H1 (cell line): ENCODE measurements at regions not wholly inside any gene's neighbourhood (a gene's known extent, or its start where the extent isn't known, plus 50 kb on each side); places are given as distances from the start of the nearest gene placed in this dataset.

Experiments used
- CTCF ChIA-PET: fragments of 300-600 bp; sonication (Branson Sonifier 250); formaldehyde crosslinking; loops from one replicate; lab custom pipeline; 2021; ENCODE audit not compliant: partially characterized antibody; lab: Charles Lee
- POLR2A ChIA-PET: fragments of 300-600 bp; sonication (Branson Sonifier 250); formaldehyde crosslinking; loops from one replicate; lab custom pipeline; 2021; ENCODE audit warnings: inconsistent platforms; ENCODE audit not compliant: partially characterized antibody; lab: Charles Lee
- DNase-seq, 2 experiments: peaks; one replicate each; pipeline versions ENCODE4 v3.0.0 to v3.0.0-alpha.2; 2010 to 2022; ENCODE audit warnings: low spot score in 2 of 2, low read depth in 1 of 2, mixed read lengths in 1 of 2
- FAIRE-seq: peaks from 2 replicates; lab custom pipeline; 2011; peaks lifted over from hg19 to GRCh38; lab: Jason Lieb, UNC
- H2AFZ ChIP-seq: 2 replicates; pipeline ENCODE4 v1.8.1; 2012; ENCODE audit warnings: low read length, inconsistent platforms
- H2AK5ac ChIP-seq: 2 replicates; pipeline ENCODE4 v1.6.1; 2013; ENCODE audit warnings: low read depth, low read length
- H2BK120ac ChIP-seq: replicated peaks from 2 replicates; pipeline ENCODE3; 2013; ENCODE audit warnings: low read depth, low read length, inconsistent platforms
- H2BK12ac ChIP-seq: 2 replicates; pipeline ENCODE4 v1.6.1; 2013; ENCODE audit warnings: low read depth, low read length
- H2BK15ac ChIP-seq: 2 replicates; pipeline ENCODE4 v1.6.1; 2013; ENCODE audit warnings: low read length
- H2BK20ac ChIP-seq: 2 replicates; pipeline ENCODE4 v1.6.1; 2013; ENCODE audit warnings: low read length
- H2BK5ac ChIP-seq: 2 replicates; pipeline ENCODE4 v1.6.1; 2013; ENCODE audit warnings: low read depth, low read length
- H3K14ac ChIP-seq: 2 replicates; pipeline ENCODE4 v1.6.1; 2013; ENCODE audit warnings: inconsistent platforms; ENCODE audit not compliant: insufficient read length
- H3K18ac ChIP-seq: 2 replicates; pipeline ENCODE4 v1.6.1; 2013; ENCODE audit warnings: low read length; ENCODE audit errors: extremely low read depth
- H3K23ac ChIP-seq: 2 replicates; pipeline ENCODE4 v1.6.1; 2013; ENCODE audit warnings: inconsistent platforms; ENCODE audit not compliant: insufficient read length
- H3K23me2 ChIP-seq: 2 replicates; pipeline ENCODE4 v1.6.1; 2013; ENCODE audit warnings: low read depth, low read length
- H3K27ac ChIP-seq: 2 replicates; pipeline ENCODE4 v1.6.1; 2011; ENCODE audit warnings: low read depth, low read length, inconsistent platforms
- H3K27me3 ChIP-seq, 4 experiments: replicated peaks in 1 of 4; 1 replicate in 1 of 4; 2 replicates in 3 of 4; pipeline versions ENCODE4 v1.6.1 to v1.8.1; 2011 to 2013; ENCODE audit warnings: low read length in 3 of 4, mild to moderate bottlenecking in 3 of 4, inconsistent platforms in 2 of 4, mixed read lengths in 2 of 4, moderate library complexity in 1 of 4; ENCODE audit not compliant: control insufficient read depth in 3 of 4, insufficient read depth in 3 of 4; ENCODE audit errors: extremely low read depth in 1 of 4
- H3K36me3 ChIP-seq, 4 experiments: 2 replicates each; pipeline versions ENCODE4 v1.6.1 to v1.8.1; 2011 to 2013; ENCODE audit warnings: mild to moderate bottlenecking in 4 of 4, low read length in 3 of 4, moderate library complexity in 2 of 4, control low read depth in 1 of 4, inconsistent platforms in 1 of 4; ENCODE audit not compliant: insufficient read depth in 4 of 4, control insufficient read depth in 2 of 4
- H3K4ac ChIP-seq: replicated peaks from 2 replicates; pipeline ENCODE3; 2013; ENCODE audit warnings: low read length, low read depth, mixed read lengths, inconsistent platforms; ENCODE audit not compliant: insufficient read length
- H3K4me1 ChIP-seq, 4 experiments: replicated peaks in 1 of 4; 1 replicate in 1 of 4; 2 replicates in 3 of 4; pipeline versions ENCODE4 v1.6.1 to v1.8.1; 2011 to 2013; ENCODE audit warnings: low read length in 3 of 4, inconsistent platforms in 2 of 4, mixed read lengths in 1 of 4; ENCODE audit not compliant: insufficient read depth in 4 of 4, control insufficient read depth in 3 of 4
- H3K4me2 ChIP-seq, 2 experiments: 2 replicates each; pipeline versions ENCODE4 v1.6.1 to v1.8.1; 2011 to 2013; ENCODE audit warnings: low read depth in 2 of 2, low read length in 2 of 2, control low read depth in 1 of 2, inconsistent platforms in 1 of 2, mild to moderate bottlenecking in 1 of 2; ENCODE audit not compliant: insufficient read depth in 1 of 2
- H3K4me3 ChIP-seq, 4 experiments: fragments of 200-600, 300-600 bp in 1 of 4; sonication (generic), shearing (Covaris generic), sonication (Bioruptor Twin) in 1 of 4; 2 replicates each; pipeline versions ENCODE4 v1.5.1 to v1.8.1; 2011 to 2016; ENCODE audit warnings: low read length in 4 of 4, low read depth in 3 of 4, control low read depth in 2 of 4, inconsistent platforms in 2 of 4, mild to moderate bottlenecking in 2 of 4, mixed read lengths in 1 of 4, moderate library complexity in 1 of 4; ENCODE audit not compliant: insufficient read depth in 2 of 4; ENCODE audit errors: extremely low read depth in 1 of 4
- H3K56ac ChIP-seq: replicated peaks from 2 replicates; pipeline ENCODE3; 2013; ENCODE audit warnings: low read depth, mild to moderate bottlenecking, mixed read lengths, low read length, inconsistent platforms; ENCODE audit not compliant: insufficient read length
- H3K79me1 ChIP-seq: 2 replicates; pipeline ENCODE4 v1.6.1; 2013; ENCODE audit warnings: low read depth, low read length, control low read depth
- H3K79me2 ChIP-seq, 2 experiments: 2 replicates each; pipeline versions ENCODE4 v1.6.1 to v1.8.1; 2012 to 2013; ENCODE audit warnings: low read length in 2 of 2, mild to moderate bottlenecking in 2 of 2, inconsistent platforms in 1 of 2; ENCODE audit not compliant: insufficient read depth in 2 of 2, control insufficient read depth in 1 of 2
- H3K9ac ChIP-seq, 4 experiments: replicated peaks in 1 of 4; 1 replicate in 1 of 4; 2 replicates in 3 of 4; pipeline versions ENCODE4 v1.6.1 to v1.8.1; 2011 to 2013; ENCODE audit warnings: low read depth in 3 of 4, low read length in 3 of 4, control low read depth in 2 of 4, mild to moderate bottlenecking in 2 of 4, moderate library complexity in 2 of 4, inconsistent platforms in 1 of 4; ENCODE audit errors: extremely low read depth in 1 of 4
- H3K9me3 ChIP-seq, 2 experiments: 2 replicates each; pipeline versions ENCODE4 v1.6.1 to v1.8.1; 2012 to 2013; ENCODE audit warnings: mild to moderate bottlenecking in 2 of 2, moderate library complexity in 2 of 2, control low read depth in 1 of 2, inconsistent platforms in 1 of 2, low read depth in 1 of 2, low read length in 1 of 2, mixed read lengths in 1 of 2; ENCODE audit not compliant: insufficient read depth in 2 of 2
- H4K20me1 ChIP-seq, 2 experiments: replicated peaks in 1 of 2; 2 replicates each; pipeline versions ENCODE3 to v1.8.1; 2011 to 2013; ENCODE audit warnings: inconsistent platforms in 2 of 2, low read length in 2 of 2, mild to moderate bottlenecking in 1 of 2; ENCODE audit not compliant: insufficient read depth in 2 of 2, control insufficient read depth in 1 of 2
- H4K5ac ChIP-seq: 2 replicates; pipeline ENCODE4 v1.6.1; 2013; ENCODE audit warnings: low read length, low read depth, mixed read lengths, inconsistent platforms; ENCODE audit not compliant: insufficient read length
- H4K8ac ChIP-seq: 2 replicates; pipeline ENCODE4 v1.8.0; 2013; ENCODE audit warnings: mild to moderate bottlenecking, moderate library complexity, low read length, inconsistent platforms; ENCODE audit not compliant: insufficient read depth; ENCODE audit errors: extremely low read depth
- H4K91ac ChIP-seq: replicated peaks from 2 replicates; pipeline ENCODE3; 2013; ENCODE audit warnings: low read length, mixed read lengths, inconsistent platforms; ENCODE audit not compliant: insufficient read length
- ASH2L ChIP-seq: fragments of 200-600, 300-600 bp; sonication (generic); IDR thresholded peaks from one replicate; pipeline ENCODE4 v1.7.1; 2017; ENCODE audit warnings: low read length
- ATF2 ChIP-seq: IDR thresholded peaks from 2 replicates; pipeline ENCODE4 v1.6.1; 2012; ENCODE audit warnings: low read length, inconsistent platforms
- CHD1 ChIP-seq: IDR thresholded peaks from 2 replicates; pipeline ENCODE4 v1.6.1; 2012; ENCODE audit warnings: low read depth, low read length, improper control_type of control experiment
- GTF2F1 ChIP-seq: IDR thresholded peaks from 2 replicates; pipeline ENCODE4 v1.6.1; 2012; ENCODE audit warnings: low read depth, low read length, improper control_type of control experiment, borderline replicate concordance
- HDAC2 ChIP-seq, 2 experiments: fragments of 300-600 bp in 1 of 2; sonication (generic) in 1 of 2; IDR thresholded peaks; 2 replicates each; pipeline ENCODE4 v1.6.1; 2011 to 2012; ENCODE audit warnings: low read depth in 2 of 2, low read length in 2 of 2, mild to moderate bottlenecking in 2 of 2, moderate library complexity in 2 of 2, borderline replicate concordance in 1 of 2, inconsistent platforms in 1 of 2
- MAFK ChIP-seq: IDR thresholded peaks from 2 replicates; pipeline ENCODE4 v1.6.1; 2012; ENCODE audit warnings: low read depth, mild to moderate bottlenecking, improper control_type of control experiment, low read length
- RAD21 ChIP-seq, 2 experiments: IDR thresholded peaks in 1 of 2; conservative IDR thresholded peaks in 1 of 2; 2 replicates each; pipeline ENCODE4 v1.6.1; 2011; ENCODE audit warnings: low read depth in 2 of 2, low read length in 2 of 2, improper control_type of control experiment in 1 of 2, inconsistent platforms in 1 of 2, mild to moderate bottlenecking in 1 of 2, moderate library complexity in 1 of 2
- SIX5 ChIP-seq: IDR thresholded peaks from 2 replicates; pipeline ENCODE4 v1.6.1; 2011; ENCODE audit warnings: mild to moderate bottlenecking, low read depth, low read length
- SP1 ChIP-seq: IDR thresholded peaks from 2 replicates; pipeline ENCODE4 v1.6.1; 2011; ENCODE audit warnings: low read depth, low read length
- USF2 ChIP-seq: IDR thresholded peaks from 2 replicates; pipeline ENCODE4 v1.6.1; 2011; ENCODE audit warnings: low read length, improper control_type of control experiment
- WGBS, 2 experiments: shearing (Covaris generic) in 1 of 2; methylation state at CpG; one replicate each; pipeline versions ENCODE4 v1.1.6 to v1.1.7; 2013 to 2015; ENCODE audit warnings: low lambda C conversion rate in 2 of 2, mixed read lengths in 2 of 2, inconsistent platforms in 1 of 2, low coverage in 1 of 2, missing lambda C conversion rate in 1 of 2; ENCODE audit not compliant: insufficient replicate concordance in 2 of 2, insufficient coverage in 1 of 2, insufficient read length in 1 of 2; ENCODE audit errors: extremely low coverage in 1 of 2, missing lambda C conversion rate in 1 of 2; 5-methylcytosine and 5-hydroxymethylcytosine counted together

DNA sequence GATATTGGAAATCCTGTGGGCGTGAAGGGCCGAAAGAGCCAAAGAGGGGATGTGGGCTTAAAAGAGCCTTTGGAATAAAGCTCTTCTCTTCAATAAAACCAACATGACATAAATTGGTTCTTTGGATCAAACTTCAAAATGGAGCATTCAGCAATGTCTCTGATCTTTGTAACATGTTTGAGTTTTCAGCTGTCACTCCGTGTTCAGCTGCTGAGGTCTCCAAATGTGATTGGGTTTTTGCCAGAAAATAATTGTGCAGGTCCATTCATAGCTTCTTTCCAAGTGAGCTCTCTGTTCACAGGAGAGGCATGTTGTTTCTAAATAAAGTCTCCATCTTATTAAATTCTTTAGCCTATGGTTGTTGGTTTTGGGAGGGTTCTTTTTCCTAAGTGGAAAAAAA is 127.6 kb upstream of the CCDC68 start:
- H2BK15ac ChIP-seq: no peak overlapping the region
- H4K20me1 ChIP-seq: no peaks in the 10 kb centered on the region
- H3K36me3 ChIP-seq: no peaks in the 10 kb centered on the region
- no peaks in the 10 kb centered on the region for H3K79me2 ChIP-seq
- no peak overlapping the region for H2BK5ac ChIP-seq
- no peak overlapping the region for H3K4me2 ChIP-seq
- no peak overlapping the region for H2AK5ac ChIP-seq
- H3K4ac ChIP-seq: no peak overlapping the region
- no peak overlapping the region for H3K14ac ChIP-seq
- H3K56ac ChIP-seq: no peak overlapping the region
- no peaks in the 10 kb centered on the region for H3K9me3 ChIP-seq
- no peaks in the 10 kb centered on the region for H3K27me3 ChIP-seq
- H3K18ac ChIP-seq: no peak overlapping the region
- no peak overlapping the region for H2AFZ ChIP-seq
- H2BK20ac ChIP-seq: no peak overlapping the region
- POLR2A ChIA-PET: no interaction called here
- H3K9ac ChIP-seq: no peak overlapping the region
- H3K23me2 ChIP-seq: no peaks in the 10 kb centered on the region
- H3K4me1 ChIP-seq: no peaks in the 10 kb centered on the region
- DNase-seq: no peak
- H3K23ac ChIP-seq: no peak overlapping the region
- H3K4me3 ChIP-seq: no peak overlapping the region
- CTCF ChIA-PET: no interaction called here
- no peak overlapping the region for H4K8ac ChIP-seq
- H4K91ac ChIP-seq: no peak overlapping the region
- TF ChIP-seq GTF2F1 (no peak), ATF2 (no peak), MAFK (no peak), ASH2L (no peak), HDAC2 (IDR thresholded peaks at IDR 0.05; ENCODE audit: borderline replicate concordance in 1 of 2, low read depth in 2 of 2, low read length in 2 of 2) (no peak), RAD21 (IDR thresholded peaks at IDR 0.05 in 1 of 2, conservative IDR thresholded peaks at IDR 0.05 in 1 of 2; ENCODE audit: low read depth in 2 of 2, low read length in 2 of 2) (no peak), USF2 (no peak), SP1 (no peak), SIX5 (no peak), CHD1 (no peak)
- 86% methylated on average over 3 of the region's 3 CpGs; no CpG with 5 or more reads in 1 of the 2 experiments for WGBS, 2 experiments
- no peak for FAIRE-seq
- H2BK12ac ChIP-seq: no peak overlapping the region
- no peak overlapping the region for H4K5ac ChIP-seq
- H2BK120ac ChIP-seq: no peak overlapping the region
- no peak overlapping the region for H3K27ac ChIP-seq
- H3K79me1 ChIP-seq: no peaks in the 10 kb centered on the region
